ENCODE measurements at regions not wholly inside any gene's neighbourhood (a gene's known extent, or its start where the extent isn't known, plus 50 kb on each side); places are given as distances from the start of the nearest gene placed in this dataset.

- in situ Hi-C loops (cut with MboI; ENCODE audit: low pct_unique_long_range_greater_than_20kb, low sequenced_read_pairs) = no loop called here
- no peak for DNase-seq
Observed at GRCh38 chr12:29883525-29883924, 99.8 kb upstream of the TMTC1 start.

GRCh38 chr12:29882846-29883245 lies 99.1 kb upstream of the TMTC1 start:
- in situ Hi-C loops (cut with MboI; ENCODE audit: low pct_unique_long_range_greater_than_20kb, low sequenced_read_pairs) = no loop called here
- DNase-seq = no peak

- DNase-seq = no peak
- in situ Hi-C loops (cut with MboI; ENCODE audit: low pct_unique_long_range_greater_than_20kb, low sequenced_read_pairs) = no loop called here
Observed at GRCh38 chr12:29880987-29881386, 97.2 kb upstream of the TMTC1 start.

GRCh38 chr12:29879606-29880308 lies 96.0 kb upstream of the TMTC1 start:
- no peak for DNase-seq
- in situ Hi-C loops (cut with MboI; ENCODE audit: low pct_unique_long_range_greater_than_20kb, low sequenced_read_pairs) = no loop called here

GRCh38 chr12:29869946-29870345 lies 86.2 kb upstream of the TMTC1 start:
- in situ Hi-C loops (cut with MboI; ENCODE audit: low pct_unique_long_range_greater_than_20kb, low sequenced_read_pairs) = no loop called here
- DNase-seq = no peak

GRCh38 chr12:29867823-29868222 lies 84.1 kb upstream of the TMTC1 start:
- in situ Hi-C loops (cut with MboI; ENCODE audit: low pct_unique_long_range_greater_than_20kb, low sequenced_read_pairs) = no loop called here
- DNase-seq = peak; percentile 5

GRCh38 chr12:29863665-29864064 lies 79.9 kb upstream of the TMTC1 start:
- in situ Hi-C loops (cut with MboI; ENCODE audit: low pct_unique_long_range_greater_than_20kb, low sequenced_read_pairs) = no loop called here
- no peak for DNase-seq

- in situ Hi-C loops (cut with MboI; ENCODE audit: low pct_unique_long_range_greater_than_20kb, low sequenced_read_pairs) = no loop called here
- DNase-seq = no peak
Observed at GRCh38 chr12:29858270-29858786, 74.6 kb upstream of the TMTC1 start.

GRCh38 chr12:29847246-29847645 lies 63.5 kb upstream of the TMTC1 start:
- DNase-seq = no peak
- in situ Hi-C loops (cut with MboI; ENCODE audit: low pct_unique_long_range_greater_than_20kb, low sequenced_read_pairs) = no loop called here

GRCh38 chr12:29844667-29845066 lies 60.9 kb upstream of the TMTC1 start:
- no peak for DNase-seq
- in situ Hi-C loops (cut with MboI; ENCODE audit: low pct_unique_long_range_greater_than_20kb, low sequenced_read_pairs) = no loop called here

GRCh38 chr12:29843036-29843435 lies 59.3 kb upstream of the TMTC1 start:
- no peak for DNase-seq
- in situ Hi-C loops (cut with MboI; ENCODE audit: low pct_unique_long_range_greater_than_20kb, low sequenced_read_pairs) = no loop called here

- in situ Hi-C loops (cut with MboI; ENCODE audit: low pct_unique_long_range_greater_than_20kb, low sequenced_read_pairs) = no loop called here
- DNase-seq = no peak
Observed at GRCh38 chr12:29838768-29839167, 55.0 kb upstream of the TMTC1 start.

Measured in KBM-7 (cell line).